ENCODE measurements at regions not wholly inside any gene's neighbourhood (a gene's known extent, or its start where the extent isn't known, plus 50 kb on each side); places are given as distances from the start of the nearest gene placed in this dataset.

DNA sequence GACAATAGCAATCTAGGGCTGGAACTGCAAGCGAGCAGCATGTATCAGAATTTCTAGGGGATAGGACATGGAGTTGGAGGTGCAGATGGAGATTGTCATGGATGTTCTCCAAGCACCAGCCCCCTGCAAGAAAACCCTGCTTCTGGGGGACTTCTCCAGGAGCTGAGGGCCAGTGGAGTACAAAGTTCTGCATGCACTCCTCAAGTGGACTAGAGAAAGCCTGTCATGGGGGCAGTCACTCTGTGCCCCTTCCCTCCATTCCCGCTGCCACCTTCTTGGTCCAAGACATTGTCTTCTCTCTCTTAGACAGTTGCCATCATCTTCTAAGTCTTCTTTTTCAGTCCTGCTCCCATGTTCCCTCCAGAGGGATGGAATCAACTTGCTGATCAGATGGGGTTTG lies 87.9 kb downstream of the AIPL1 start:
- Histone ChIP-seq H3K4me1 (ENCODE audit: control insufficient read depth, insufficient read depth, low read length) (no peaks in the 10 kb centered on the region), H3K4me2 (ENCODE audit: control insufficient read depth, insufficient read depth) (no peak overlapping the region), H2AFZ (ENCODE audit: control insufficient read depth, low read depth, low read length) (no peak overlapping the region), H4K20me1 (ENCODE audit: control insufficient read depth, insufficient read depth) (no peaks in the 10 kb centered on the region), H3K27me3 (replicated peaks in 1 of 2; ENCODE audit: control insufficient read depth in 2 of 2, insufficient read depth in 2 of 2, low read length in 1 of 2) (no peaks in the 10 kb centered on the region; a peak in 2 of 4 replicates), H3K79me2 (ENCODE audit: control insufficient read depth, insufficient read depth, low read length) (no peaks in the 10 kb centered on the region), H3K4me3 (no peak overlapping the region), H3K27ac (ENCODE audit: control insufficient read depth, insufficient read depth) (no peak overlapping the region), H3K9me3 (replicated peaks; ENCODE audit: control insufficient read depth, insufficient read depth, low read length) (no peaks in the 10 kb centered on the region), H3K36me3 (ENCODE audit: control insufficient read depth in 2 of 2, insufficient read depth in 2 of 2, low read length in 1 of 2) (no peaks in the 10 kb centered on the region), H3K9ac (ENCODE audit: control insufficient read depth, insufficient read depth, low read length) (no peak overlapping the region)
- CTCF ChIA-PET, result no interaction called here
- RAD21 ChIA-PET (ENCODE audit: unreplicated experiment), result no interaction called here
- SMC1A ChIA-PET (ENCODE audit: uncharacterized antibody, unreplicated experiment), result no interaction called here
- WGBS (ENCODE audit: insufficient coverage, insufficient replicate concordance, low lambda C conversion rate, missing lambda C conversion rate), result 3% methylated on average over 2 of the region's 2 CpGs
- no peak for ATAC-seq
- POLR2A ChIA-PET, result no interaction called here
- no TSS peak for BruUV-seq (replicated peaks)
- no peak for DNase-seq (ENCODE audit: low read depth, low spot score)
- intact Hi-C loops (cut with micrococcal nuclease; ENCODE audit: unreplicated experiment), result no loop called here
- in situ Hi-C loops (cut with MboI), result no loop called here
- FAIRE-seq, result no peak
- TF ChIP-seq, protein P1, sequence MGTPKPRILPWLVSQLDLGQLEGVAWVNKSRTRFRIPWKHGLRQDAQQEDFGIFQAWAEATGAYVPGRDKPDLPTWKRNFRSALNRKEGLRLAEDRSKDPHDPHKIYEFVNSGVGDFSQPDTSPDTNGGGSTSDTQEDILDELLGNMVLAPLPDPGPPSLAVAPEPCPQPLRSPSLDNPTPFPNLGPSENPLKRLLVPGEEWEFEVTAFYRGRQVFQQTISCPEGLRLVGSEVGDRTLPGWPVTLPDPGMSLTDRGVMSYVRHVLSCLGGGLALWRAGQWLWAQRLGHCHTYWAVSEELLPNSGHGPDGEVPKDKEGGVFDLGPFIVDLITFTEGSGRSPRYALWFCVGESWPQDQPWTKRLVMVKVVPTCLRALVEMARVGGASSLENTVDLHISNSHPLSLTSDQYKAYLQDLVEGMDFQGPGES (IDR thresholded peaks at IDR 0.05), result no peak
- TF ChIP-seq, protein P2, sequence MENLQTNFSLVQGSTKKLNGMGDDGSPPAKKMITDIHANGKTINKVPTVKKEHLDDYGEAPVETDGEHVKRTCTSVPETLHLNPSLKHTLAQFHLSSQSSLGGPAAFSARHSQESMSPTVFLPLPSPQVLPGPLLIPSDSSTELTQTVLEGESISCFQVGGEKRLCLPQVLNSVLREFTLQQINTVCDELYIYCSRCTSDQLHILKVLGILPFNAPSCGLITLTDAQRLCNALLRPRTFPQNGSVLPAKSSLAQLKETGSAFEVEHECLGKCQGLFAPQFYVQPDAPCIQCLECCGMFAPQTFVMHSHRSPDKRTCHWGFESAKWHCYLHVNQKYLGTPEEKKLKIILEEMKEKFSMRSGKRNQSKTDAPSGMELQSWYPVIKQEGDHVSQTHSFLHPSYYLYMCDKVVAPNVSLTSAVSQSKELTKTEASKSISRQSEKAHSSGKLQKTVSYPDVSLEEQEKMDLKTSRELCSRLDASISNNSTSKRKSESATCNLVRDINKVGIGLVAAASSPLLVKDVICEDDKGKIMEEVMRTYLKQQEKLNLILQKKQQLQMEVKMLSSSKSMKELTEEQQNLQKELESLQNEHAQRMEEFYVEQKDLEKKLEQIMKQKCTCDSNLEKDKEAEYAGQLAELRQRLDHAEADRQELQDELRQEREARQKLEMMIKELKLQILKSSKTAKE (IDR thresholded peaks at IDR 0.05; ENCODE audit: low read depth, poor library complexity, severe bottlenecking), result no peak
- TF ChIP-seq USF1 (IDR thresholded peaks at IDR 0.05; ENCODE audit: borderline replicate concordance, extremely low read length, insufficient read depth, low read depth, low read length), result no peak
- TF ChIP-seq, protein P3, sequence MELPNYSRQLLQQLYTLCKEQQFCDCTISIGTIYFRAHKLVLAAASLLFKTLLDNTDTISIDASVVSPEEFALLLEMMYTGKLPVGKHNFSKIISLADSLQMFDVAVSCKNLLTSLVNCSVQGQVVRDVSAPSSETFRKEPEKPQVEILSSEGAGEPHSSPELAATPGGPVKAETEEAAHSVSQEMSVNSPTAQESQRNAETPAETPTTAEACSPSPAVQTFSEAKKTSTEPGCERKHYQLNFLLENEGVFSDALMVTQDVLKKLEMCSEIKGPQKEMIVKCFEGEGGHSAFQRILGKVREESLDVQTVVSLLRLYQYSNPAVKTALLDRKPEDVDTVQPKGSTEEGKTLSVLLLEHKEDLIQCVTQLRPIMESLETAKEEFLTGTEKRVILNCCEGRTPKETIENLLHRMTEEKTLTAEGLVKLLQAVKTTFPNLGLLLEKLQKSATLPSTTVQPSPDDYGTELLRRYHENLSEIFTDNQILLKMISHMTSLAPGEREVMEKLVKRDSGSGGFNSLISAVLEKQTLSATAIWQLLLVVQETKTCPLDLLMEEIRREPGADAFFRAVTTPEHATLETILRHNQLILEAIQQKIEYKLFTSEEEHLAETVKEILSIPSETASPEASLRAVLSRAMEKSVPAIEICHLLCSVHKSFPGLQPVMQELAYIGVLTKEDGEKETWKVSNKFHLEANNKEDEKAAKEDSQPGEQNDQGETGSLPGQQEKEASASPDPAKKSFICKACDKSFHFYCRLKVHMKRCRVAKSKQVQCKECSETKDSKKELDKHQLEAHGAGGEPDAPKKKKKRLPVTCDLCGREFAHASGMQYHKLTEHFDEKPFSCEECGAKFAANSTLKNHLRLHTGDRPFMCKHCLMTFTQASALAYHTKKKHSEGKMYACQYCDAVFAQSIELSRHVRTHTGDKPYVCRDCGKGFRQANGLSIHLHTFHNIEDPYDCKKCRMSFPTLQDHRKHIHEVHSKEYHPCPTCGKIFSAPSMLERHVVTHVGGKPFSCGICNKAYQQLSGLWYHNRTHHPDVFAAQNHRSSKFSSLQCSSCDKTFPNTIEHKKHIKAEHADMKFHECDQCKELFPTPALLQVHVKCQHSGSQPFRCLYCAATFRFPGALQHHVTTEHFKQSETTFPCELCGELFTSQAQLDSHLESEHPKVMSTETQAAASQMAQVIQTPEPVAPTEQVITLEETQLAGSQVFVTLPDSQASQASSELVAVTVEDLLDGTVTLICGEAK (IDR thresholded peaks at IDR 0.05; ENCODE audit: borderline replicate concordance), result no peak
- no peak for TF ChIP-seq SMARCA5 (IDR thresholded peaks at IDR 0.05)
- no peak for TF ChIP-seq ZSCAN29 (IDR thresholded peaks at IDR 0.05)
- no peak for TF ChIP-seq PML (IDR thresholded peaks at IDR 0.05; ENCODE audit: low read length)
- no peak for TF ChIP-seq EED (IDR thresholded peaks at IDR 0.05; ENCODE audit: low read depth)
- TF ChIP-seq YY1 (IDR thresholded peaks at IDR 0.05; ENCODE audit: low read depth, low read length), result no peak
- no peak for TF ChIP-seq SIN3A (IDR thresholded peaks at IDR 0.05; ENCODE audit: low read depth, low read length)
- TF ChIP-seq, protein P4, sequence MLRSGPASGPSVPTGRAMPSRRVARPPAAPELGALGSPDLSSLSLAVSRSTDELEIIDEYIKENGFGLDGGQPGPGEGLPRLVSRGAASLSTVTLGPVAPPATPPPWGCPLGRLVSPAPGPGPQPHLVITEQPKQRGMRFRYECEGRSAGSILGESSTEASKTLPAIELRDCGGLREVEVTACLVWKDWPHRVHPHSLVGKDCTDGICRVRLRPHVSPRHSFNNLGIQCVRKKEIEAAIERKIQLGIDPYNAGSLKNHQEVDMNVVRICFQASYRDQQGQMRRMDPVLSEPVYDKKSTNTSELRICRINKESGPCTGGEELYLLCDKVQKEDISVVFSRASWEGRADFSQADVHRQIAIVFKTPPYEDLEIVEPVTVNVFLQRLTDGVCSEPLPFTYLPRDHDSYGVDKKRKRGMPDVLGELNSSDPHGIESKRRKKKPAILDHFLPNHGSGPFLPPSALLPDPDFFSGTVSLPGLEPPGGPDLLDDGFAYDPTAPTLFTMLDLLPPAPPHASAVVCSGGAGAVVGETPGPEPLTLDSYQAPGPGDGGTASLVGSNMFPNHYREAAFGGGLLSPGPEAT (IDR thresholded peaks at IDR 0.05; ENCODE audit: low read depth), result no peak
- no peak for TF ChIP-seq ZBED1 (IDR thresholded peaks at IDR 0.05; ENCODE audit: borderline replicate concordance)
- no peak for TF ChIP-seq NFIC (IDR thresholded peaks at IDR 0.05; ENCODE audit: low read depth, low read length)
- no peak for TF ChIP-seq CHD4 (IDR thresholded peaks at IDR 0.05)
- no peak for TF ChIP-seq STAT1 (conservative IDR thresholded peaks at IDR 0.05)
